ENCODE measurements at regions not wholly inside any gene's neighbourhood (a gene's known extent, or its start where the extent isn't known, plus 50 kb on each side); places are given as distances from the start of the nearest gene placed in this dataset.
A peak's percentile ranks its signal among the peaks of the same experiment; 100 is the strongest.

- ATAC-seq (ENCODE audit: low read depth) (no peak), DNase-seq (no peak)
- WGBS (ENCODE audit: insufficient coverage), result 80% methylated on average over 4 of the region's 4 CpGs
- no peaks in the 10 kb centered on the region for H3K9me3 Mint-ChIP-seq (ENCODE audit: insufficient read depth)
- ChIA-PET POLR2A (no interaction called here), CTCF (no interaction called here)
- H3K4me3 ChIP-seq (ENCODE audit: control extremely low read depth in 1 of 5, extremely low read depth in 1 of 5, insufficient read depth in 1 of 5, low read depth in 2 of 5, low read length in 4 of 5), result no peak overlapping the region
- H3K27me3 ChIP-seq (replicated peaks in 1 of 4; ENCODE audit: control extremely low read depth in 1 of 4, control insufficient read depth in 3 of 4, insufficient read depth in 4 of 4, low read length in 3 of 4), result no peaks in the 10 kb centered on the region
- no peak overlapping the region for H3K9ac ChIP-seq (ENCODE audit: low read length)
- H3K79me2 ChIP-seq (ENCODE audit: control insufficient read depth, insufficient read depth, low read length), result no peaks in the 10 kb centered on the region
- no peak overlapping the region for H3K4me2 ChIP-seq (replicated peaks; ENCODE audit: low read depth, low read length, poor library complexity, severe bottlenecking)
- H3K4me3 Mint-ChIP-seq, result no peak overlapping the region
- H3K4me1 ChIP-seq (ENCODE audit: control insufficient read depth in 2 of 2, insufficient read depth in 2 of 2, low read length in 2 of 2), result no peaks in the 10 kb centered on the region
- H2AFZ ChIP-seq (ENCODE audit: insufficient read depth, low read depth, low read length, poor library complexity, severe bottlenecking), result no peak overlapping the region
- H3K36me3 ChIP-seq (replicated peaks in 1 of 2; ENCODE audit: control extremely low read depth in 1 of 2, control insufficient read depth in 1 of 2, extremely low read depth in 1 of 2, insufficient read depth in 2 of 2, low read length in 1 of 2), result no peaks in the 10 kb centered on the region
- no peaks in the 10 kb centered on the region for H3K4me1 Mint-ChIP-seq
- H4K20me1 ChIP-seq (ENCODE audit: control insufficient read depth, insufficient read depth, low read length, poor library complexity, severe bottlenecking), result no peaks in the 10 kb centered on the region
- no peak overlapping the region for H3K27ac ChIP-seq (ENCODE audit: low read length in 2 of 2)
- H3K9me3 ChIP-seq (ENCODE audit: control extremely low read depth in 1 of 3, control insufficient read depth in 2 of 3, insufficient read depth in 1 of 3, low read length in 2 of 3), result no peaks in the 10 kb centered on the region
- intact Hi-C loops (cut with micrococcal nuclease), result no loop called here
- H3K27me3 Mint-ChIP-seq, result peaks cover 15% of the 10 kb centered on the region
- TF ChIP-seq EZH2 (IDR thresholded peaks at IDR 0.05; ENCODE audit: borderline replicate concordance, insufficient read depth, low read depth, low read length, poor library complexity, severe bottlenecking), result no peak
- TF ChIP-seq CTCF (IDR thresholded peaks at IDR 0.05), result no peak
- H3K27ac Mint-ChIP-seq, result no peak overlapping the region
Observed at GRCh38 chr16:17548825-17549224, 78.1 kb upstream of the XYLT1 start.

- Histone ChIP-seq H3K4me3 (ENCODE audit: control extremely low read depth in 1 of 5, extremely low read depth in 1 of 5, insufficient read depth in 1 of 5, low read depth in 2 of 5, low read length in 4 of 5) (no peak overlapping the region), H3K79me2 (ENCODE audit: control insufficient read depth, insufficient read depth, low read length) (no peaks in the 10 kb centered on the region), H2AFZ (ENCODE audit: insufficient read depth, low read depth, low read length, poor library complexity, severe bottlenecking) (no peak overlapping the region), H3K4me1 (ENCODE audit: control insufficient read depth in 2 of 2, insufficient read depth in 2 of 2, low read length in 2 of 2) (no peaks in the 10 kb centered on the region), H4K20me1 (ENCODE audit: control insufficient read depth, insufficient read depth, low read length, poor library complexity, severe bottlenecking) (no peaks in the 10 kb centered on the region), H3K9me3 (ENCODE audit: control extremely low read depth in 1 of 3, control insufficient read depth in 2 of 3, insufficient read depth in 1 of 3, low read length in 2 of 3) (no peaks in the 10 kb centered on the region), H3K9ac (ENCODE audit: low read length) (no peak overlapping the region), H3K36me3 (replicated peaks in 1 of 2; ENCODE audit: control extremely low read depth in 1 of 2, control insufficient read depth in 1 of 2, extremely low read depth in 1 of 2, insufficient read depth in 2 of 2, low read length in 1 of 2) (no peaks in the 10 kb centered on the region), H3K27ac (ENCODE audit: low read length in 2 of 2) (no peak overlapping the region), H3K27me3 (replicated peaks in 1 of 4; ENCODE audit: control extremely low read depth in 1 of 4, control insufficient read depth in 3 of 4, insufficient read depth in 4 of 4, low read length in 3 of 4) (peaks cover 0 to 4% (median 0%) of the 10 kb centered on the region in 4 experiments), H3K4me2 (replicated peaks; ENCODE audit: low read depth, low read length, poor library complexity, severe bottlenecking) (no peak overlapping the region)
- H3K27ac Mint-ChIP-seq, result no peak overlapping the region
- ATAC-seq (ENCODE audit: low read depth), result no peak
- peak; percentile 18 for DNase-seq
- 74% methylated on average over 3 of the region's 3 CpGs for WGBS (ENCODE audit: insufficient coverage)
- ChIA-PET POLR2A (no interaction called here), CTCF (interaction anchor here (0.9 to 1.6 kb wide), 3 partner anchors 9 to 23 kb away, joined by 3 to 8 read pairs (median 3); no protein-coding TSS in a partner anchor)
- no peaks in the 10 kb centered on the region for H3K9me3 Mint-ChIP-seq (ENCODE audit: insufficient read depth)
- intact Hi-C loops (cut with micrococcal nuclease), result no loop called here
- no peak overlapping the region for H3K4me3 Mint-ChIP-seq
- peaks cover 3% of the 10 kb centered on the region for H3K27me3 Mint-ChIP-seq
- TF ChIP-seq CTCF (IDR thresholded peaks at IDR 0.05) (peak; percentile 19), EZH2 (IDR thresholded peaks at IDR 0.05; ENCODE audit: borderline replicate concordance, insufficient read depth, low read depth, low read length, poor library complexity, severe bottlenecking) (no peak)
- no peaks in the 10 kb centered on the region for H3K4me1 Mint-ChIP-seq
Observed at GRCh38 chr16:17544785-17545184, 74.0 kb upstream of the XYLT1 start.

Measured in B cell (primary cell).